Endothelial cell of umbilical vein (primary cell): ENCODE measurements at regions not wholly inside any gene's neighbourhood (a gene's known extent, or its start where the extent isn't known, plus 50 kb on each side); places are given as distances from the start of the nearest gene placed in this dataset.

Experiments
- BruUV-seq: library from RNA; stranded (reverse); fragments of 400-500 nt; replicated peaks from 2 replicates; lab custom pipeline; 2021; lab: Mats Ljungman, UMichigan
- CTCF ChIA-PET: fragments of 300-600, 350-600 bp; sonication (Branson Sonifier 250); formaldehyde crosslinking; loops from one replicate; lab custom pipeline; 2021; ENCODE audit warnings: antibody characterized with exemption, inconsistent platforms; lab: Charles Lee
- POLR2A ChIA-PET: fragments of 300-600, 350-600 bp; sonication (Branson Sonifier 250); formaldehyde crosslinking; loops from one replicate; lab custom pipeline; 2021; ENCODE audit warnings: antibody characterized with exemption, inconsistent platforms; lab: Charles Lee
- DNase-seq: peaks from one replicate; pipeline ENCODE4 v3.0.0-alpha.2; 2011; ENCODE audit warnings: low read depth, low spot score
- FAIRE-seq: peaks from 2 replicates; lab custom pipeline; 2011; peaks lifted over from hg19 to GRCh38; lab: Jason Lieb, UNC
- H2AFZ ChIP-seq: 2 replicates; pipeline ENCODE4 v1.6.0; 2012; ENCODE audit warnings: low read depth, low read length, control low read depth, inconsistent platforms
- H3K27ac ChIP-seq: 2 replicates; pipeline ENCODE4 v1.5.1; 2011; ENCODE audit warnings: low read depth, mild to moderate bottlenecking, control low read depth, low read length, moderate library complexity; ENCODE audit not compliant: insufficient read depth
- H3K27me3 ChIP-seq, 2 experiments: 2 replicates each; pipeline versions ENCODE4 v1.6.0 to v1.6.1; 2011; ENCODE audit warnings: low read length in 2 of 2, mixed read lengths in 1 of 2; ENCODE audit not compliant: control insufficient read depth in 2 of 2, insufficient read depth in 2 of 2
- H3K36me3 ChIP-seq, 2 experiments: 2 replicates in 1 of 2; 3 replicates in 1 of 2; pipeline ENCODE4 v1.5.1; 2011; ENCODE audit warnings: low read length in 2 of 2, mild to moderate bottlenecking in 1 of 2, moderate library complexity in 1 of 2; ENCODE audit not compliant: control insufficient read depth in 2 of 2, insufficient read depth in 2 of 2; ENCODE audit errors: extremely low read depth in 1 of 2
- H3K4me1 ChIP-seq: 3 replicates; pipeline ENCODE4 v1.5.1; 2011; ENCODE audit warnings: mild to moderate bottlenecking, low read length; ENCODE audit not compliant: control insufficient read depth, insufficient read depth; ENCODE audit errors: extremely low read depth
- H3K4me2 ChIP-seq: 2 replicates; pipeline ENCODE4 v1.6.1; 2011; ENCODE audit warnings: low read length, control low read depth, mixed read lengths; ENCODE audit not compliant: insufficient read depth
- H3K4me3 ChIP-seq, 3 experiments: fragments of 200-600 bp in 1 of 3; sonication (generic), shearing (Covaris generic) in 1 of 3; replicated peaks in 1 of 3; 2 replicates each; pipeline ENCODE4 v1.5.1; 2011 to 2016; ENCODE audit warnings: control low read depth in 3 of 3, low read length in 3 of 3, mild to moderate bottlenecking in 2 of 3, inconsistent platforms in 1 of 3, low read depth in 1 of 3, moderate library complexity in 1 of 3; ENCODE audit not compliant: insufficient read depth in 1 of 3
- H3K79me2 ChIP-seq: 2 replicates; pipeline ENCODE4 v1.6.0; 2012; ENCODE audit warnings: low read length, inconsistent platforms; ENCODE audit not compliant: control insufficient read depth, insufficient read depth
- H3K9ac ChIP-seq: replicated peaks from 2 replicates; pipeline ENCODE3; 2011; ENCODE audit warnings: low read length, control low read depth; ENCODE audit not compliant: insufficient read depth; ENCODE audit errors: extremely low read depth
- H3K9me1 ChIP-seq: replicated peaks from 3 replicates; pipeline ENCODE4 v1.6.0; 2011; ENCODE audit warnings: mild to moderate bottlenecking, low read length; ENCODE audit not compliant: control insufficient read depth, insufficient read depth; ENCODE audit errors: extremely low read depth
- H3K9me3 ChIP-seq: replicated peaks from 2 replicates; pipeline ENCODE4 v1.5.1; 2012; ENCODE audit warnings: low read length, inconsistent platforms; ENCODE audit not compliant: control insufficient read depth, insufficient read depth
- H4K20me1 ChIP-seq: replicated peaks from 2 replicates; pipeline ENCODE3; 2011; ENCODE audit warnings: mild to moderate bottlenecking, low read length; ENCODE audit not compliant: control insufficient read depth, insufficient read depth; ENCODE audit errors: extremely low read depth
- EZH2 ChIP-seq: IDR thresholded peaks from 2 replicates; pipeline ENCODE4 v1.6.1; 2012; ENCODE audit warnings: borderline replicate concordance, low read depth, mild to moderate bottlenecking, moderate library complexity, low read length, inconsistent platforms; ENCODE audit not compliant: severe bottlenecking
- FOS ChIP-seq: IDR thresholded peaks from 2 replicates; pipeline ENCODE4 v1.6.1; 2011; ENCODE audit warnings: mild to moderate bottlenecking, low read length, moderate library complexity, borderline replicate concordance; ENCODE audit not compliant: insufficient read depth
- GATA2 ChIP-seq: IDR thresholded peaks from 2 replicates; pipeline ENCODE4 v1.7.0; 2011; ENCODE audit warnings: low read depth, mild to moderate bottlenecking, moderate library complexity, mixed read lengths, low read length; ENCODE audit not compliant: insufficient read length, insufficient read depth
- JUN ChIP-seq: IDR thresholded peaks from 2 replicates; pipeline ENCODE4 v1.6.1; 2011; ENCODE audit warnings: borderline replicate concordance, low read depth; ENCODE audit not compliant: insufficient read length, insufficient read depth
- MYC ChIP-seq: IDR thresholded peaks from one replicate; pipeline ENCODE4 v1.6.1; 2011; ENCODE audit warnings: mild to moderate bottlenecking, low read depth, low read length
- POLR2A ChIP-seq: IDR thresholded peaks from 2 replicates; pipeline ENCODE4 v1.6.1; 2012; ENCODE audit warnings: low read depth, mild to moderate bottlenecking, control low read depth, low read length
- POLR2AphosphoS5 ChIP-seq: IDR thresholded peaks from 2 replicates; pipeline ENCODE4 v1.6.1; 2012; ENCODE audit warnings: low read depth, mild to moderate bottlenecking, control low read depth, low read length, moderate library complexity; ENCODE audit not compliant: insufficient read depth
- dilution Hi-C: fragments of 300-500 bp; cut with MboI; formaldehyde crosslinking; loops from one replicate; pipeline ENCODE4 v1.15.0; 2019; ENCODE audit warnings: low sequenced_read_pairs; ENCODE audit not compliant: extremely low pct_ligation_motif_present
- intact Hi-C: fragments of 100-400 bp; cut with micrococcal nuclease; formaldehyde crosslinking; loops from one replicate; pipeline ENCODE4 v1.10.0; 2022
- TF ChIP-seq, protein P1 (sequence below), 2 donors: IDR thresholded peaks; 1 replicate in 1 of 2; 2 replicates in 1 of 2; pipeline ENCODE4 v1.5.1; 2011; ENCODE audit warnings: low read length in 2 of 2, mild to moderate bottlenecking in 2 of 2, moderate library complexity in 2 of 2, control low read depth in 1 of 2, inconsistent platforms in 1 of 2, low read depth in 1 of 2; ENCODE audit not compliant: insufficient read depth in 1 of 2; ENCODE audit errors: extremely low read depth in 1 of 2
- TF ChIP-seq, protein P2 (sequence below): IDR thresholded peaks from 2 replicates; pipeline ENCODE4 v1.6.1; 2011; ENCODE audit not compliant: insufficient read depth, insufficient read length

DNA sequence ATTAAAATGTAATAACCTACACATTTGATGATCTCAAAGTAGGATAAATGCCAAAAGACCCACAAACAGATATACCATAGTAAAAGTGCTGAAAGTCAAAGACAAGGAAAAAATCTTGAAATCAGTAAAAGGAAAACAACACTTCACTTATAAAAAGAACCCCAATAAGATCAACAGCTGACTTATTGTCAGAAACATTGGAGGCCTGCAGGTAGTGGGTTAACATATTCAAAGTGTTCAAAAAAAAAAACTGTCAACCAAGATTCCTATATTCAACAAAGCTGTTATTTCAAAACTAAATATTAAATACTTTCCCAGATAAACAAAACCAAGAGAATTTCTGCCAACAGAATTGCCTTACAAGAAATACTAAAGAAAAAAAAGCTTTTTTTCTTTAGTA is 347.1 kb downstream of the GUCY2F start:
- no peaks in the 10 kb centered on the region for H4K20me1 ChIP-seq
- no peak overlapping the region for H3K4me2 ChIP-seq
- H3K4me3 ChIP-seq, result no peak overlapping the region
- H3K36me3 ChIP-seq, result no peaks in the 10 kb centered on the region
- TF ChIP-seq MYC (no peak), JUN (no peak), POLR2A (no peak), FOS (no peak), EZH2 (no peak), GATA2 (no peak), POLR2AphosphoS5 (no peak)
- TF ChIP-seq, protein P1, sequence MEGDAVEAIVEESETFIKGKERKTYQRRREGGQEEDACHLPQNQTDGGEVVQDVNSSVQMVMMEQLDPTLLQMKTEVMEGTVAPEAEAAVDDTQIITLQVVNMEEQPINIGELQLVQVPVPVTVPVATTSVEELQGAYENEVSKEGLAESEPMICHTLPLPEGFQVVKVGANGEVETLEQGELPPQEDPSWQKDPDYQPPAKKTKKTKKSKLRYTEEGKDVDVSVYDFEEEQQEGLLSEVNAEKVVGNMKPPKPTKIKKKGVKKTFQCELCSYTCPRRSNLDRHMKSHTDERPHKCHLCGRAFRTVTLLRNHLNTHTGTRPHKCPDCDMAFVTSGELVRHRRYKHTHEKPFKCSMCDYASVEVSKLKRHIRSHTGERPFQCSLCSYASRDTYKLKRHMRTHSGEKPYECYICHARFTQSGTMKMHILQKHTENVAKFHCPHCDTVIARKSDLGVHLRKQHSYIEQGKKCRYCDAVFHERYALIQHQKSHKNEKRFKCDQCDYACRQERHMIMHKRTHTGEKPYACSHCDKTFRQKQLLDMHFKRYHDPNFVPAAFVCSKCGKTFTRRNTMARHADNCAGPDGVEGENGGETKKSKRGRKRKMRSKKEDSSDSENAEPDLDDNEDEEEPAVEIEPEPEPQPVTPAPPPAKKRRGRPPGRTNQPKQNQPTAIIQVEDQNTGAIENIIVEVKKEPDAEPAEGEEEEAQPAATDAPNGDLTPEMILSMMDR (IDR thresholded peaks at IDR 0.05; ENCODE audit: extremely low read depth in 1 of 2, insufficient read depth in 1 of 2, low read depth in 1 of 2, low read length in 2 of 2), result no peak
- TF ChIP-seq, protein P2, sequence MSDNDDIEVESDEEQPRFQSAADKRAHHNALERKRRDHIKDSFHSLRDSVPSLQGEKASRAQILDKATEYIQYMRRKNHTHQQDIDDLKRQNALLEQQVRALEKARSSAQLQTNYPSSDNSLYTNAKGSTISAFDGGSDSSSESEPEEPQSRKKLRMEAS, result no peak
- FAIRE-seq, result no peak
- H3K27ac ChIP-seq, result no peak overlapping the region
- no peaks in the 10 kb centered on the region for H3K9me1 ChIP-seq
- no peak overlapping the region for H2AFZ ChIP-seq
- no peaks in the 10 kb centered on the region for H3K9me3 ChIP-seq
- no peak overlapping the region for H3K9ac ChIP-seq
- DNase-seq, result no peak
- no TSS peak for BruUV-seq
- ChIA-PET POLR2A (no interaction called here), CTCF (no interaction called here)
- dilution Hi-C loops, result no loop called here
- no peaks in the 10 kb centered on the region for H3K27me3 ChIP-seq
- no peaks in the 10 kb centered on the region for H3K4me1 ChIP-seq
- intact Hi-C loops, result no loop called here
- H3K79me2 ChIP-seq, result no peaks in the 10 kb centered on the region
